SKM-1 (cell line): ENCODE measurements at regions not wholly inside any gene's neighbourhood (a gene's known extent, or its start where the extent isn't known, plus 50 kb on each side); places are given as distances from the start of the nearest gene placed in this dataset.

Source experiments
- DNase-seq: peaks from one replicate; lab custom pipeline; 2025; ENCODE audit not compliant: unreplicated experiment; lab: John Stamatoyannopoulos, UW

DNA sequence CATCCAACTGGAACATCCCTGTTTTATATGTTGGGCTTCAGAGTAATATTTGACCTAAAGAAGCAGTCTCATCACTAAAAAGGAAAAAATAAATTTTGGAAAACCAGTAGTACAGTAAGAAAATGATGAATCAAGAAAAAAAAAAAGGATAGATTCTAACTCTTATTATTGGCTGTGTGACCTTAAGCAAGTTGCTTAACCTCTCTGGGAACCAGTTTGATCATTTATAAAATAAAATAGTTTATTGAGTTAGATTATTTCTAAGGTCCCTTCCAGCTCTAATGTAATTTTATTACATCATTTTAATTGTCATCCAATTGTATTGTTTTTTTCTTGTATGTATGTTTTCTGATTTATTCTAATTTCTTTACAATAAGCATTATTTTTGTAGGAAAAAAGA is 127.0 kb downstream of the PRELID2 start:
- no peak for DNase-seq

- no peak for DNase-seq
Measured at GRCh38 chr5:145704724-145705123, 130.4 kb downstream of the PRELID2 start.

- no peak for DNase-seq
Measured at GRCh38 chr5:145703856-145704255, 131.3 kb downstream of the PRELID2 start.

DNA sequence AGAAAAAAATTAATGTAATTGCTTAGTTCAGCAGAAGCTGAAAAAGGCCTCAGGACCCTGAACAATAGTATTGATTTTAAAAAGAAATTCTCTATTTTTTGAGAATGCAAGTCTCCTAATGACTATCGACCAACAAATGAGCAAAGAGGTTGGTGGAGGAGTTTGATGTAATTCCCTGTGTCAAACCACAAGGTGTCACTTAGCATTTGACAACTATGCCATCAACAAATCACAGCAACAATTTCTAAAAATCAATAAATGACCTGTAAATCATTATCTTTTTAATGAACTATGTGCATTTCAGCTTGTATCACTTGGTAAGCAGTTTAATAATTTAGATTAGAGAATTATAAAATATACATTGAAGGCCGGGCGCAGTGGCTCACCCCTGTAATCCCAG is 133.7 kb downstream of the PRELID2 start:
- DNase-seq, result no peak

- DNase-seq, result no peak
Measured at GRCh38 chr5:145699846-145700245, 135.3 kb downstream of the PRELID2 start.

GRCh38 chr5:145697251-145697990 is 137.7 kb downstream of the PRELID2 start:
- DNase-seq, result no peak

DNA sequence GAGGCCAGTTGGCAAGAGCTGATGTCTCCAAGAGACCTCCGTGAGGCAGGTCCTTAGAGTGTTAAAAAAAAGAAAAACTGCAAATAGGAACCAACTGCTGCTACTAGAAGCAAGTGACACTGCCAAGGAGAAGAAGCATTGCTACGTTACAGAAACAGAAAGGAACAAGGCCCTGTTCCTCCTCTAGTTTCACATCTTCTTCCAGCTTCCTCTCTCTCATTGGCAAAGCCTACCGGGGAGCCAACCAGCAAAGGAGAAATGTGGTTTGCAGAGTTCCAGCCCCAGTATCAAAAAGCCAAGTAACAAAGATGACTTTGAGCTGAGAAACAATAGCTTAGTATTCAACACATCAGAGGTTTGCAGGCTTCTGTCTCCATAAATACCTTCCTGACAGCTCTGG is 145.9 kb downstream of the PRELID2 start:
- peak; percentile 47 for DNase-seq

DNA sequence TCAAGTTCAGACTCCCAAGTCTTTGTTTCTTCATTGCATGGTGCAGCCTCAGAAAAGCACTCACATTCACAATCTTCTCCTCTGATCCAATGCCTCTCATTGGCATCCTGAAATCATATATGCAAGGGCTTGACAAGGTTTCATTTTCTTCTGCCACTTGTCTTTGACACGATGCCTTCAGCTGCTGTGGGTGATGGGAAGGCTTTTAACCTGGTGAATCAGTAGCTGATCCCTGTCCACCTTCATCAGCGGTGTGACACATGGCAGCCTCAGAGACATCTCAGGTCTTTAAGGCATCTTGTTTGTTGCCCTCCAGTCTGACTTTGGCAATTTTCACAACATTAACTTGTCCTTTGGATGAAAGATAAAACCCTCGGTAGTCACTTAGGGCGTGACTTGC is 147.2 kb downstream of the PRELID2 start:
- no peak for DNase-seq

- DNase-seq, result no peak
Measured at GRCh38 chr5:145685417-145685816, 149.7 kb downstream of the PRELID2 start.

DNA sequence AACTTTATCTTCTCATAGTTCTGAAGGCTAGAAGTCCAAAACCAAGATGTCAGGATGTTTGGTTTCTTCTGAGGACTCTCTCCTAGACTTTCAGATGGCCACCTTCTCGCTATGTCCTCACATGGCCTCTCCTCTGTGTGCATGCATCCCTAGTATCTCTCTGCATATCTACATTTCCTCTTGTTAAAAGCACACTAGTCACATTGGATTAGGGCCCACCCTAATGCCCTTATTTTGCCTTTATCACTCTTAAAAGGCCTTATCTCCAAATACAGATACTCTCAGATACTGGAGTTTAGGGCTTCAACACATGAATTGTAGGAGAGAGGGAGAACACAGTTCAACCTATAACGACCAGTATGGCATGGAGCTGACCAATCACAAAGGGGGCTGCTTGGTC is 151.7 kb downstream of the PRELID2 start:
- DNase-seq, result no peak

GRCh38 chr5:145682197-145682899 is 152.8 kb downstream of the PRELID2 start:
- no peak for DNase-seq

GRCh38 chr5:145681686-145682085 is 153.5 kb downstream of the PRELID2 start:
- DNase-seq, result peak; percentile 74

DNA sequence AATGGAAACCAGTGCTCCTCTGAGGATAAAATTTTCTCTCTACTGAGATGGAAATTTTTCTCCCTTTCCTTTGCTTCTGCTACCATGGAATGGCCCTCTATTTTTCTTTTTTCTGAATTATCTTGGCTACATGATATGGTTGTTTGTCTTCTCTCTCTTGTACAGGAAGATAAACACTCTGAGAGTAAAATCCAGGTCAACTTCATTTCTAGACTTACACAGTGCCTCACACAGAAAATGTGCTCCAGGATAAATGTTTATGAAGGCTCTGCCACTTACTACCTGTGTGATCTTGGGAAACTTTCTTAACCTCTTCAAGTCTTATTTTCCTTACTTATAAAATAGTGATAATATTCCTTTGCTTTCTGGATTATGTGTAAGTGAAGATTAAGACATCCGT is 153.9 kb downstream of the PRELID2 start:
- DNase-seq, result no peak

DNA sequence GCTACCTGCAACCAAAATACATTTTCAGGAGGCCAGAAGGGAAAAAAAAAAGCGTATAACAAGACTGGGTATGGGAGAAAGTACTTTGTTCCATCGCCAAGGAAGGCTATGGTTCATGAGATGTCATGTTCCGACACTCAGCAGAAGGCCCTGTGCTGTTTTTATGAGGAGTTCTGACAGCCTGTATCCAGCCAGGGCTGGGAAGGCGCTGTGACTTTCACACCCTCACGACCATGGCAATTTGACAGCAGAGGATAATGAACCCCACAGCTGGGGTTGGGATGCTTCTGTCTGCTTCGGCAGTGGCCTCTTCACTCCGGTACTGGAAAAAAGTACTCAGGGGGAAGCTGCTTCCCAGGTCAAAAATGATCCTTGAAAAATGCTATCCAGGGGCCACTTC is 154.4 kb downstream of the PRELID2 start:
- DNase-seq, result no peak

GRCh38 chr5:145680169-145680568 is 155.0 kb downstream of the PRELID2 start:
- peak; percentile 2 for DNase-seq

- no peak for DNase-seq
Measured at GRCh38 chr5:145678255-145678654, 156.9 kb downstream of the PRELID2 start.

DNA sequence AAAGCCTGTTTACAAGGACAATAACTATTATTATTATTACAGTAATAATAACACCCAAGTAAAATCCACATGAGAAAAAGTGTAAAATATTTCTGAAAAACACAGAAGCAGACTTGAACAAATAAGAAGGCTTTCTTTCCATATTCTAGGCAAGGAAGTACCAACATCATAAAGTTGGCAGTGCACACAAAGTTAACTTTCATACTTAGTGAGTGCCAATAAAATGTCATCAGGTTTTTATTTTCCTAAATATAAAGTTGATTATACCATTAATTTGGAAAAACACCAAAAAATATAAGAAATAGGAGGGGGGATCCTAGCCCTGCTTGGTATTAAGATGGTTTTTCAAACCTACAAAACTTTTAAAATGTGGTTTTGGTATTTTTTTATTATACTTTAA is 161.4 kb downstream of the PRELID2 start:
- no peak for DNase-seq

GRCh38 chr5:145668714-145669113 is 166.4 kb downstream of the PRELID2 start:
- no peak for DNase-seq

DNA sequence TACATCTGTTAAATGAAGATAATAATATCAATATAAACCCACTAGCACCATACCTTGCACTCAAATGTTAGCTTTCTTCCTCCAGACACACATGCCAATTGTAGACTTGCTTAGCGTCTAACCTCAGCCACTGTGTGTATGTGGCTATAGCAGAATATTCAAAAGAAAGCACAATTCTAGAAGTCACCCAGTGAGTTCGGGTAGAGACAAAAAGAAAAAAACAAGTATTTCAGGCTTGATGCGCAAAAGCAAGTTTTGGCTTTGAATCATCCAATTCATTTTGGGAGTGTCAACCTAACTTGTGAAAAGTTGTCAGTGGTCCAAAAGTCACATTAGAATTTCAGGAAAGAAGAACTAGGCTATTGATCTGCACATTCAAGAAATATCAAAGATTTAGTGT is 167.4 kb downstream of the PRELID2 start:
- no peak for DNase-seq

- DNase-seq, result no peak
Measured at GRCh38 chr5:145666591-145666990, 168.6 kb downstream of the PRELID2 start.

DNA sequence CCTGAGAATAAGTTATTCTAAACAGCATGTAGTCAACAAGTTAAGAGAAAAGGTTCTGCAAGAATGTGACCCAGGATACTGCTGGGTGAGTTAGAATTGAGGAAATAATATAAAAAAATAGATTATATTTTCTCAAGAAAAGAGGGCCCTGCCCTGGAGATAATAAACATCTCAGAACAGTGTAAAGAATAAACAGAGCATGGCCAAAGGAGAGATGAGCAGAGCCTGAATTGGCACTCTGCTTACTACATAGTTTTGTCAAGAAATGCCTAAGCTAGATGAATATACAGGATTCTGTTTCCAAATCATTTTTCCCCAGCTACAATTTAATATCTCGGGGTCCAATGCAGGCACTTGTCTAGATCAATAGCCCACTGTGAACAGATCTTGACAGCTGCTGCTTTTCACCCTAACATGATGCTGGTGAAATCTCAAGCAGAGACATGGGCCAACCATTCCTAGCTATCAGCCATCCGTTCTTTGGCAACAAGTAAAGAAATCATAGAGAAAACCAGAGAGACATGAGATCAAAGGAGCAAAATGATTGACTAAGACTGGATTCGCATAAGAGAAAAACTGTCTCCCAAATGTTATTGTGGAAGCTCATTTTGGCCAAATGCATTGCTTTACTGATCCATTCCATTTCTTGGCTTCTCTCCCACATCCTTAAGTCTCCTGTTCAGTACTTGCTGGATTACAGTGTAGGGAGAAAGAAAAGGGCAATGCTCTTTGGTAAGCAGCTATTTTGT is 173.2 kb downstream of the PRELID2 start:
- DNase-seq, result no peak
